ENCODE measurements at regions not wholly inside any gene's neighbourhood (a gene's known extent, or its start where the extent isn't known, plus 50 kb on each side); places are given as distances from the start of the nearest gene placed in this dataset.

DNA sequence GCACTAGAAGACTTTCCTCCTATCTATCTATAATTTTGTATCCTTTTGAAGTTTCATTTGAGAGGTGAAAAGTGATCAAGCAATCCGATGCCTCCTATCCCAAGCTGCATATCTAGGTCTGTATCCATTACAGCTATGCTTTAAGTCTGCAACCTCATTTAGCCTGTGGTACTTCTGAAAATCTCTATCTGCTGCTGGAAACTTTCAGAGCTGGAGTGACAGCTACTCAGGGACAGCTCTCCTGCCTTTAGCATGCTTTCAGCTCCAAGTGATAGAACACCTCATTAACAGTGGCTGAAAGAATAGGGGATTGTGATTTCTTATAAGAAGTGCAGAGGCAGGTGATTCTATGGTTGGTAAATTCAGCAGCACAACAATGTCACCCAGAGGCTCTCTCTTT is 1153.5 kb downstream of the AACS start:
- TF ChIP-seq, protein P1, sequence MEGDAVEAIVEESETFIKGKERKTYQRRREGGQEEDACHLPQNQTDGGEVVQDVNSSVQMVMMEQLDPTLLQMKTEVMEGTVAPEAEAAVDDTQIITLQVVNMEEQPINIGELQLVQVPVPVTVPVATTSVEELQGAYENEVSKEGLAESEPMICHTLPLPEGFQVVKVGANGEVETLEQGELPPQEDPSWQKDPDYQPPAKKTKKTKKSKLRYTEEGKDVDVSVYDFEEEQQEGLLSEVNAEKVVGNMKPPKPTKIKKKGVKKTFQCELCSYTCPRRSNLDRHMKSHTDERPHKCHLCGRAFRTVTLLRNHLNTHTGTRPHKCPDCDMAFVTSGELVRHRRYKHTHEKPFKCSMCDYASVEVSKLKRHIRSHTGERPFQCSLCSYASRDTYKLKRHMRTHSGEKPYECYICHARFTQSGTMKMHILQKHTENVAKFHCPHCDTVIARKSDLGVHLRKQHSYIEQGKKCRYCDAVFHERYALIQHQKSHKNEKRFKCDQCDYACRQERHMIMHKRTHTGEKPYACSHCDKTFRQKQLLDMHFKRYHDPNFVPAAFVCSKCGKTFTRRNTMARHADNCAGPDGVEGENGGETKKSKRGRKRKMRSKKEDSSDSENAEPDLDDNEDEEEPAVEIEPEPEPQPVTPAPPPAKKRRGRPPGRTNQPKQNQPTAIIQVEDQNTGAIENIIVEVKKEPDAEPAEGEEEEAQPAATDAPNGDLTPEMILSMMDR (IDR thresholded peaks at IDR 0.05; ENCODE audit: extremely low read depth in 1 of 2, insufficient read depth in 1 of 2, low read depth in 1 of 2, low read length in 2 of 2), result no peak
- TF ChIP-seq GATA2 (IDR thresholded peaks at IDR 0.05; ENCODE audit: insufficient read depth, insufficient read length, low read depth, low read length), result no peak
- TF ChIP-seq, protein P2, sequence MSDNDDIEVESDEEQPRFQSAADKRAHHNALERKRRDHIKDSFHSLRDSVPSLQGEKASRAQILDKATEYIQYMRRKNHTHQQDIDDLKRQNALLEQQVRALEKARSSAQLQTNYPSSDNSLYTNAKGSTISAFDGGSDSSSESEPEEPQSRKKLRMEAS (IDR thresholded peaks at IDR 0.05; ENCODE audit: insufficient read depth, insufficient read length), result no peak
- TF ChIP-seq EZH2 (IDR thresholded peaks at IDR 0.05; ENCODE audit: borderline replicate concordance, low read depth, low read length, severe bottlenecking), result no peak
- no peak for TF ChIP-seq FOS (IDR thresholded peaks at IDR 0.05; ENCODE audit: borderline replicate concordance, insufficient read depth, low read length)
- TF ChIP-seq MYC (IDR thresholded peaks at IDR 0.05; ENCODE audit: low read depth, low read length), result no peak
- TF ChIP-seq JUN (IDR thresholded peaks at IDR 0.05; ENCODE audit: borderline replicate concordance, insufficient read depth, insufficient read length, low read depth), result no peak
- no peak for TF ChIP-seq POLR2A (IDR thresholded peaks at IDR 0.05; ENCODE audit: low read depth, low read length)
- no peak for TF ChIP-seq POLR2AphosphoS5 (IDR thresholded peaks at IDR 0.05; ENCODE audit: insufficient read depth, low read depth, low read length)
- no peaks in the 10 kb centered on the region for H3K79me2 ChIP-seq (ENCODE audit: control insufficient read depth, insufficient read depth, low read length)

More for the DNA sequence above, 1153.5 kb downstream of the AACS start:
- no peaks in the 10 kb centered on the region for H3K9me1 ChIP-seq (replicated peaks; ENCODE audit: control insufficient read depth, extremely low read depth, insufficient read depth, low read length)
- FAIRE-seq (no peak), DNase-seq (ENCODE audit: low read depth, low spot score) (no peak)
- H4K20me1 ChIP-seq (replicated peaks; ENCODE audit: control insufficient read depth, extremely low read depth, insufficient read depth, low read length), result no peaks in the 10 kb centered on the region
- CTCF ChIA-PET, result no interaction called here
- dilution Hi-C loops (cut with MboI; ENCODE audit: extremely low pct_ligation_motif_present, low sequenced_read_pairs) (no loop called here), intact Hi-C loops (cut with micrococcal nuclease) (no loop called here)
- H3K9ac ChIP-seq (replicated peaks; ENCODE audit: extremely low read depth, insufficient read depth, low read length), result no peak overlapping the region
- H3K4me3 ChIP-seq (replicated peaks in 1 of 3; ENCODE audit: insufficient read depth in 1 of 3, low read depth in 1 of 3, low read length in 3 of 3), result no peak overlapping the region
- POLR2A ChIA-PET, result no interaction called here
- no peak overlapping the region for H3K27ac ChIP-seq (ENCODE audit: insufficient read depth, low read depth, low read length)
- no peaks in the 10 kb centered on the region for H3K4me1 ChIP-seq (ENCODE audit: control insufficient read depth, extremely low read depth, insufficient read depth, low read length)
- H3K27me3 ChIP-seq (ENCODE audit: control insufficient read depth in 2 of 2, insufficient read depth in 2 of 2, low read length in 2 of 2), result no peaks in the 10 kb centered on the region
- no peak overlapping the region for H3K4me2 ChIP-seq (ENCODE audit: insufficient read depth, low read length)
- no peaks in the 10 kb centered on the region for H3K36me3 ChIP-seq (ENCODE audit: control insufficient read depth in 2 of 2, extremely low read depth in 1 of 2, insufficient read depth in 2 of 2, low read length in 2 of 2)
- H2AFZ ChIP-seq (ENCODE audit: low read depth, low read length), result no peak overlapping the region
- BruUV-seq (replicated peaks), result no TSS peak
- peaks cover 7% of the 10 kb centered on the region for H3K9me3 ChIP-seq (replicated peaks; ENCODE audit: control insufficient read depth, insufficient read depth, low read length)

All from endothelial cell of umbilical vein (primary cell).